PC-3 (cell line): ENCODE measurements at regions not wholly inside any gene's neighbourhood (a gene's known extent, or its start where the extent isn't known, plus 50 kb on each side); places are given as distances from the start of the nearest gene placed in this dataset.

Experiments used
- EZH2 ChIP-seq: fragments of 300-600 bp; sonication (generic); IDR thresholded peaks from one replicate; pipeline ENCODE4 v1.6.1; 2017; ENCODE audit warnings: antibody characterized with exemption, mild to moderate bottlenecking, low read length; ENCODE audit not compliant: unreplicated experiment
- EZH2phosphoT487 ChIP-seq: fragments of 300-600 bp; sonication (generic); IDR thresholded peaks from 2 replicates; pipeline ENCODE4 v1.6.1; 2018; ENCODE audit warnings: mild to moderate bottlenecking, antibody characterized with exemption, low read length, borderline replicate concordance
- TF ChIP-seq, protein P1 (sequence below): fragments of 300-600 bp; sonication (generic); conservative IDR thresholded peaks from 2 replicates; pipeline ENCODE4 v1.5.1; 2017; ENCODE audit warnings: antibody characterized with exemption, low read depth, mild to moderate bottlenecking, low read length

DNA sequence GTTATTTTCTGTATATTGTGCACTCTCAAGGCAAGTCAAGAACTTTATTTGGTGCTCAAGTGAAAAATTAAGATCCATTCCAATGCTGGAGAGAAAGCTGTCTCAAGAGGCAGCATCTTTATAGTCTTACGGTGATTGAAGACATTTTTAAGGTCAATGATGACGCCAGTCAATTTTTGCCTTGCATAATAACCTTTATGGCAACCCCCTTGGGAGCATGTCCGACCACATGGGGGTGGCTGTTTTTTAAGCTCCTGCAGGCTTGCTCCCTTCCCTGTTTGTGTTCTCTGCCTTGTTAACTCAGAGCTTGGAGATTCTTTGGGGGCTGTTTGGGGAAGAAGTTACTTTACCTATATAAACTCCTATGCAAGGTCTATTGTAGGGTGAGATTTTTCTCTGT is 109.6 kb upstream of the FERMT1 start:
- TF ChIP-seq, protein P1, sequence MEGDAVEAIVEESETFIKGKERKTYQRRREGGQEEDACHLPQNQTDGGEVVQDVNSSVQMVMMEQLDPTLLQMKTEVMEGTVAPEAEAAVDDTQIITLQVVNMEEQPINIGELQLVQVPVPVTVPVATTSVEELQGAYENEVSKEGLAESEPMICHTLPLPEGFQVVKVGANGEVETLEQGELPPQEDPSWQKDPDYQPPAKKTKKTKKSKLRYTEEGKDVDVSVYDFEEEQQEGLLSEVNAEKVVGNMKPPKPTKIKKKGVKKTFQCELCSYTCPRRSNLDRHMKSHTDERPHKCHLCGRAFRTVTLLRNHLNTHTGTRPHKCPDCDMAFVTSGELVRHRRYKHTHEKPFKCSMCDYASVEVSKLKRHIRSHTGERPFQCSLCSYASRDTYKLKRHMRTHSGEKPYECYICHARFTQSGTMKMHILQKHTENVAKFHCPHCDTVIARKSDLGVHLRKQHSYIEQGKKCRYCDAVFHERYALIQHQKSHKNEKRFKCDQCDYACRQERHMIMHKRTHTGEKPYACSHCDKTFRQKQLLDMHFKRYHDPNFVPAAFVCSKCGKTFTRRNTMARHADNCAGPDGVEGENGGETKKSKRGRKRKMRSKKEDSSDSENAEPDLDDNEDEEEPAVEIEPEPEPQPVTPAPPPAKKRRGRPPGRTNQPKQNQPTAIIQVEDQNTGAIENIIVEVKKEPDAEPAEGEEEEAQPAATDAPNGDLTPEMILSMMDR = no peak
- TF ChIP-seq EZH2 (no peak), EZH2phosphoT487 (no peak)
